HG02884 (cell line): ENCODE measurements at regions not wholly inside any gene's neighbourhood (a gene's known extent, or its start where the extent isn't known, plus 50 kb on each side); places are given as distances from the start of the nearest gene placed in this dataset.
"Not testable (repeated sequence)": the region's sequence is repeated elsewhere in the genome, so short reads cannot be mapped to it uniquely, and the experiment has no call there.

Experiments used
- ATAC-seq: cut with Tn5 transposase; IDR thresholded peaks from one replicate; pipeline ENCODE4 v1.9.1; 2021; ENCODE audit warnings: mild to moderate bottlenecking, moderate library complexity; ENCODE audit not compliant: unreplicated experiment

- ATAC-seq: no peak
Measured at GRCh38 chr4:26163425-26164362, 157.1 kb upstream of the RBPJ start.

GRCh38 chr4:26171501-26171900 is 149.3 kb upstream of the RBPJ start:
- no peak for ATAC-seq

- ATAC-seq: no peak
Measured at GRCh38 chr4:26171941-26172340, 148.9 kb upstream of the RBPJ start.

GRCh38 chr4:26173619-26174018 is 147.2 kb upstream of the RBPJ start:
- ATAC-seq: no peak

- ATAC-seq: no peak
Measured at GRCh38 chr4:26174027-26174426, 146.8 kb upstream of the RBPJ start.

GRCh38 chr4:26175006-26175786 is 145.6 kb upstream of the RBPJ start:
- ATAC-seq: peak; percentile 59

GRCh38 chr4:26175905-26176470 is 144.8 kb upstream of the RBPJ start:
- ATAC-seq: no peak

- no peak for ATAC-seq
Measured at GRCh38 chr4:26176598-26177149, 144.1 kb upstream of the RBPJ start.

GRCh38 chr4:26178854-26179253 is 142.0 kb upstream of the RBPJ start:
- peak; percentile 9 for ATAC-seq

- ATAC-seq: peak; percentile 76
Measured at GRCh38 chr4:26179316-26179760, 141.5 kb upstream of the RBPJ start.

GRCh38 chr4:26181616-26182015 is 139.2 kb upstream of the RBPJ start:
- ATAC-seq: no peak

GRCh38 chr4:26183017-26183416 is 137.8 kb upstream of the RBPJ start:
- ATAC-seq: no peak

GRCh38 chr4:26185436-26185835 is 135.4 kb upstream of the RBPJ start:
- no peak for ATAC-seq

GRCh38 chr4:26191353-26191752 is 129.5 kb upstream of the RBPJ start:
- ATAC-seq: no peak

GRCh38 chr4:26192899-26193869 is 127.6 kb upstream of the RBPJ start:
- peak; percentile 41 for ATAC-seq

- peak; percentile 36 for ATAC-seq
Measured at GRCh38 chr4:26194764-26195163, 126.0 kb upstream of the RBPJ start.

- ATAC-seq: no peak
Measured at GRCh38 chr4:26196567-26196966, 124.2 kb upstream of the RBPJ start.

- peak; percentile 86 for ATAC-seq
Measured at GRCh38 chr4:26197018-26197779, 123.6 kb upstream of the RBPJ start.

- ATAC-seq: not testable (repeated sequence)
Measured at GRCh38 chr4:26198931-26199330, 121.9 kb upstream of the RBPJ start.
